CD4-positive, alpha-beta T cell treated with Interleukin-12 subunit alpha and Interleukin-12 subunit beta, for 1 hour (primary cell): ENCODE measurements at regions not wholly inside any gene's neighbourhood (a gene's known extent, or its start where the extent isn't known, plus 50 kb on each side); places are given as distances from the start of the nearest gene placed in this dataset.

ENCODE experiments used
- DNase-seq: peaks from one replicate; pipeline ENCODE4 v3.0.0-alpha.2; 2020

DNA sequence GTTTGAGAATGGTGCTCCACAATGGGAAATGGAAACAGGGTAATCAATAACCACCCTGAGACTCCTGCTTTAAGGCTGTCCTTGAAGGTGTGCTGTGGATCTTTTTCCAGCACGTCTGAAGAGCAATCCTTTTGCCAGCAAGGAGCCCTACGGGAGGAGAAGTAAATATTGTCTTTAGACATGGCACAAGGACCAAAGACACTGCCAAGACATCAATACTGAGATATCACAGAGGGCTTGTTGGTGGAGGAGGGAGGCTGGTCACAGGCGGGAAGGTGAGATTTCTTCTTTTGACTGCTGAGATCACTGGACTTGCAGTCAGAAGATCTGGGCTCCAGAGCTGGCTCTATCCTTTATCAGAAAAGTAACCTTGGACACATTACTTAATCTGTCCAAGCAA is 135.0 kb upstream of the ZNF462 start:
- DNase-seq, result no peak

DNA sequence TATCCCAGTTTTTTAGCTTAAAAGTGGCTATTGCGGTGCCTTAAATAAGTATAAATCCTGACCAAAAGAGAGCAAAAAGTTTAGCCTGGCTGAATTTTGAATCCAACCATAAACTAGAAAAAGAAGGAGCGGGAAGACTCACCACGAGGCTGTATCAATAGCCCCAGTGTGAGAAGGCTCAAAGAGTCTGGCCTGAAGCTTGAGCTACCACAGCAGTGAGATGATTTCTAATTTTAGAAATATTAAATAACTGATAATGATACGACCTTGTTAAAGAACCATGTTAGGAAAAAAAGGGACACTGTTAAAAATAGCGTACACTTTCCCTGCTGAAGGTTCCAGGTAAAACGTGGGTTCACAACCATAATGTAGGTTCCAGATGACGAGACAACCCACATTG is 134.1 kb upstream of the ZNF462 start:
- DNase-seq, result no peak

DNA sequence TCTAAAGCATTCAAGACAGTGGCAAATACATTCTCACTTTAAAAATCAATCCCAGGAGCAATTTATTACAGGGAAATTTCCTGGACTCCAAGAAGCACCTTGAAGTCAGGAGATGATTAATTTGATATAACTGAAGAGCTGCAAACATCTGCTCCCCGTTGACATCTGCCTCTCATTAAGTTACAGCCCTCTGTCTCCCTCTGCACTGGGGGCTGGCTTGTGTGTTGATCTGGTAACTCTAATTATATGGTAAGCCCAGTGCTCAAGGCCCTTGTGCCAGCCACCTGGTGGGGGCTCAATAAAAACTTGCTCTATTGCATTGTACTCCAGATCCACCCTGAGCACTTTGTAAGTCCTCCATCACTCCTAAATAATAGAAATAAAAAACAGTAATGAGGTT is 131.1 kb upstream of the ZNF462 start:
- no peak for DNase-seq

DNA sequence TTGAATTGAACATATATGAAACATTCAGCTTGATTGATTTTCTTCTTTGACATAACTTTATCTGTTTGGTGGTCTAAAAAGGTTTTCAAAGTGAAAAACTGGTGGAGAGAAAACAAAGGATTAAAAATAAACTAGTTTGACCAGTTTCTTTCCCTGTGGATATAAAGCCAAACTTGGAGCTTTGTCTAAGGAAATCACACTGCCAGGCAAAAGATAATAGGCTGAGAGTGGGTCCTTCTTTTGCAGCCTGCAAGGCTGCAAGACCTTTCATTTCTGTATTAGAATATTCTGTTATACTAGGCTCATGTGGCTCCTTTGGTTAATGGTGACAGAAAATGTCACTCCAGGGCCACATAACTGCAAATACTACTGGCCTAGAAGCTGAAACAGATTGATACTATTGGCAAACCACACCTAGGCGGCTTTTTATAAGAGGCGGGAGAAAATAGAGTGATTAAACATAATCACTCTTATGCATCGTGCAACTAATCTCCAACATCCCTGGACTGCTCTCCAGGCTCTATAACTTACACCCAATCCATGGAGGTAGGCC is 129.1 kb upstream of the ZNF462 start:
- no peak for DNase-seq

DNA sequence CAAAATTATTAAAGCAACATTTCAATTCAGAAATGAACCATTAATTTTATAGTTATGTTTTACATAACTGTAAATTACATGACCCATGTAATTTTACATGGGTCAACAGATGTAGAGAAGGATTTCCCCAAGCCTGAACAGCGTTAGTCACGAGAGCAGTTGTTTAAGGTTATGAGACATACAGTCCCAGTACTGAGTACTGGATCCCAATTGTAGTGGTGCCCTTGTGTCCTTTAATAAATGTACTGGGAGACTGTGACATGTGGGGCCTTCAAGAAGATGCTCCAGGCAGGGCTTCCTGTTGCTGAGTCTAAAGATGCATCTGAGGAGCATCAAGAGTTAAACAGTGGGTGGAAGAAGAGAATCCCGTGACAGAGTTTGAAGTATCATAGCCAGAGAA is 125.5 kb upstream of the ZNF462 start:
- DNase-seq, result no peak

DNA sequence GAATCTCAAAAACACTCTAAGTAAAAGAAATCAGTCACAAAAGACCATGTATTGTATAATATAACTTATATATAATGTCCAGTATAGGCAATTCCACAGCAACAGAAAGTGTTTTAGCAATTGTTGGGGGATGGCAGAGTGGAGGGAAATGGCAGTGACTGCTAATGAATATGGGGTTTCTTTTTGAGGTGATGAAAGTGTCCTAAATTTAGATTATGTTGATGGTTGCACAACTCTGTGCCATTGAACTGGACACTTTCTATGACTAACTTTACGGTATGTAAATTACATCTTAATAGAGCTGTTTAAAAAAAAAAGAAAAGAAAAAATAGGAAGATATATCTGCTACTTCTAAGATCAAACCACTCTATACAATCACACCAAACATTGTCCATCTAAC is 124.9 kb upstream of the ZNF462 start:
- DNase-seq, result no peak

DNA sequence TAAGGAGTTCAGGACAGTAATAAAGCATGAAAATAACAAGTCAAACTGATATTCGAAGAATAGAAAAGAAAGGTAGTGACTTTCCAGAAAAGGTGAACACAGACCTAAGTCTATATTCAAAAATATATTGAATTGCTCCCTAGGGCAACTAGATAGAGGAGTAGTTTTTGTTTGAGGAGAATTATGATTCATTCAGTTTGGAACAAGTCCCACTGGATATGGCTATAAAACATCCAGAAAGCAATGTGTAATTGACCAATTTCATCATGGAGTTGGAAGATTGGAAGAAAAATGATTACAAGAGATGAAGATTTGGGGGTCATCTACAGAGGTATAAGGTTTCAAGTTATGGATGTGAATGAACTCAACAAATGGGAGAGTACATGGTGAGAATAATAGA is 117.5 kb upstream of the ZNF462 start:
- DNase-seq, result no peak

DNA sequence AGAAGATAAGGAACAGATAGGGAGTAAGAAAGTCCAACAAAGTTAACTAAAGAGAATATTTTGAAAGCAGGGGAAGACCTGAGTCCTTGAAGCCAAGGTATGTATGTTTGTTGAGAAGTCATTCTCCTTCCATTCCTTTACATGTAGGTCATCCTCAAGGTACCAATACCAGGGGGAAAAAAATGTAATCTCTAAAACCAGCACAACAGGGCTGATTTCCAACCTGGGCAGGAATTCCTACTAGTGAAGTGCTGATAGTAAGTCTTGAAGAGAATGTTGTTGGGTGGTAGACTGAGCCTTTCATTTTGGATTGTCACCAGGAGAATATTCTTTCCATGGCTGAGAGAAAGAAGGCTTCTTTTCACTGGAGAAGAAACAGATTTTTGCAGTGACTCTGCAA is 117.1 kb upstream of the ZNF462 start:
- DNase-seq, result no peak

DNA sequence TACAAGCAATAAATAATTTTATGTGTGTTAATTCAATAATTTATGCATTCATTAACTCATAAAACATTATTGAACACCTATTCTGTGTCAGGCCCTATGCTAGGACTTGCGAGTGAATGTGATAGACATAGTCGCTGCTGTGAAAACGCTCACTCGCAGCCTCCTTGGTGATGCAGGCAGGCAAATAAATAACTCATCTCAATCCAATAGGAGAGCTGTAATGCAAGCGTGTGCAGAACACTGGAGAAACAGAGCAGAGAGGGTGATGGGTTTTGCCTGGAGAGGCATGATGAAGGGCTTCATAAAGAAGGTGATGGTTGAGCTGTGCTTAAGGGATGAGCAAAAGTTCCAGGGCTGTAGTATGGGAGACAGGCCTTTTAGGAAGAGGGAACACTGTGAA is 111.3 kb upstream of the ZNF462 start:
- DNase-seq, result no peak

DNA sequence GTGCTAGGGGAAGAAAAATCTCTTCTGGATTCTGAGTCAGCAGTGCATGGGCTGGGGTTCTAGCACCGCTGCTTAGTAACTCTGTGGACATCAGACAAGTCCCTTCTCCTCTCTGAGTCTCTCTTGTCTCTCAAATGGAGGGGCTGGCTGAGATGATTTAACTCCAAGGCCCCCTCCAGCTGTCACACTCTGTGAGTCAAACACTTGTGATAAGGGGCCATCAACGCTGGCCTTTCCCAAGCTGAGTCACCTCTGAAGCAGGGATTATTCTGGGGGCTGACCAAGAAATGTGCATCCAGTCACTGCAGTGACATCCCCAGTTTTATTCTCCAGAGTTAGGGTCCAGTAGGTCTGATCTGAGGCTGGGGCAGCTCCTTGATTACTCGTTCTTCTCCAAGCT is 110.4 kb upstream of the ZNF462 start:
- DNase-seq, result no peak

DNA sequence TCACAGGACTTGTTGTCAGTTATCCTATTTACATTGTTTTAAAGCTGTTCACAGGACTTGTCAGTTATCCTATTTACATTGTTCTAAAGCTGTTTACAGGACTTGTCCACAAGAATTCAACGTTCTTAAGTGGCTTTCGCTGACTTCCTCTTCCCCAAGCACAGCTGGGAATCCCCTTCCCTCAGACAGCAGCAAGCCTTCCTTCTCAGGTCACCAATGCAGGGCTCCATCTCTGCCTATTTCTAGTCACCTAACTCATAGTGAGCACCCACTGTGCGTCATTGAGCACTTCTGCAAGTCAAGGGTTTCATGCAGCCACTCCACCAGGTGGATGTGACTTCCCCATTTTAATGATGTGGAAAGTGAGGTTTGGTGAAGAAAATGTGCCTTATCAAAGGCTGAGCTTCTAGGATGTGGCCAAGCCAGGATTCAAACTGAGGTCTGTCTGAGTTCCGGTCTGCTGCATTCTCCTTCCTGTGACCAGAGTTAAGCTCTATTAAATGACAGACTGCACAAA is 109.8 kb upstream of the ZNF462 start:
- DNase-seq, result peak; percentile 0

DNA sequence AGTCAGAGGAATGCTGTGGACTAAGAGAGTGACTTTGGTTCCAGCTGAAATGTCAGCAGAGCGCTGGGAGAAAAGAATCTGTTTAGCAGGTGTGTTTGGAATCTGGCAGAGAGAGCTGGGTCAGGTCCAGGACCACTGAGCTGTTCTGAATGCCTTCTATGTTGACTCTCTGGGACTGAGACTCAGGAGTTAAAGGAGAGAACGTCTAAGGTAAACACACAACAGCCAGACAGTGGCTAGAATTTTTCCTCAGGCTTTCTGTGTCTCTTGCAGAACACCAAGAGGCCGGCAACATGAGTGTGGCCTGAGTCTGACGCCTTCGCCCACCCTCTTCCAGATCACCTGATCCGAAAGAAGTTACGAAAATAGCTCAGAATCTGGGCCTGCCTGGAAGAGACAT is 107.2 kb upstream of the ZNF462 start:
- no peak for DNase-seq

DNA sequence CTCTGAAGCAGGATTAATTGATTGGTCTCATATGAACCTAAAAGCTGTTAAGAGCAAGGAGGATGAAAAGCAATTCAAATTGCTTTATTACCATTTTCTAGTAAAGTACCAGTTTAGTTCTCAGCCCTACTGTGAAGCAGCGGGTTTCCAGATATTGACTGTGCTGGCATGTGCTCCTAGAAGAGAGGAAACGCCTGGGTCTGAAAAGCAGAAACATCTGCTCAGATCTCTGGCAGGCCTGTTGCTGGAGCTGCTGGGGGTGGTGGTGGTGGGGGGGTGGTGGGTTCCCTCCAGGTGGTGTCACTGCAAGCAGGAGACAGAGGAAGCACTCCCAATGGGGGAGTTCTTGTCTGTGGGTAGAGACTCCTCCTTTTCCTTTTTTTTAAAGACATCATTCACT is 105.5 kb upstream of the ZNF462 start:
- DNase-seq, result no peak

DNA sequence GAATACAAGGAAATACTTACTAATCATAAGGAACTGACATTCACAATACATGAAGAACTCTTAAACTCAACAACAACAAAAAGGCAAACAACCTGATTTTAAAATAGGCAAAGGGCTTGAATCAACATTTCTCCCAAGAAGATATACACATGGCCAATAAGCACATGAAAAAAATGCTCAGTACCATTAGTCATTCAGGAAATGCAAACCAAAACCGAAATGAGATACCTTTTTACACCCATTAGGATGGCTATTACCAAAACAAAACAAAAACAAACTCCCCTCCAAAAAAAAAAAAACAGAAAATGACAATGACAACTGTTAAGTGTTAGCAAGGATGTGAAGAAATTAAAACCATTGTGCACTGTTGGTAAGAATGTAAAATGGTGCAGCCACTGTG is 104.1 kb upstream of the ZNF462 start:
- DNase-seq, result no peak

DNA sequence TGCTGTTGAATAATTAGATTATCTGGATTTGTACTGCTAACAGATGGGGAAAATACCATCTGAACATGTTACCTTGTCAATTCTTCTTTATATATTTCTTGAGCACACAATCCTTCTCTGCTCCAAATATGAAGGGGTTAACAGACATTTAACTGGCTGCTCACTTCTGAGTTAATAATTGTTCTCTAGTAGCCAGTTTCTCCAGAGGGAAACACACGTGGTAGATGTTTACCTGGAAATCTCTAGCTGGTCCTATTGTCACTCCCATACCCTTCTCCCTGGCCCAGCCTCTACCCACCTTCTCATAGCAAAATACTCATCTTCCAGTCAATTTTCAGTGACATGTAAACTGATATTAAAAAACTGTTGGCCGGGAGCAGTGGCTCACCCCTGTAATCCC is 101.5 kb upstream of the ZNF462 start:
- no peak for DNase-seq

DNA sequence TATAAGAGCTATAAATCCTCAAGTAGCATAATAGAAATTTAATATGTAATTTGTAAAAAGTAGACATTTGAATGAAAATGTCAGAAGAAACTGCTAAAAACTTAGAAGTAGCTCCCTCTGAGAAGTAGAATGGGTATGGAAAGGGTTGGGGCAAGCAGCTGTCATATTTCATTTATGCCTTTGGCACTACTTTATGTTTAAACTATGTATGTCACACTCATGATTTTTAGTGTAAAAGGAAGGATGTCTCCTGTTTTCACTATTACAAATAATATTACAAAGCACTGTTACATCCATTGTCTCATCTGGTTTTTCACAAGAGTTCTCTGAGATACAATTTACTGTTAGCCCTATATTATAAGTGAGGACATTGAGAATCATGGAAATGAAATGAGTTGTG is 96.3 kb upstream of the ZNF462 start:
- DNase-seq, result no peak

DNA sequence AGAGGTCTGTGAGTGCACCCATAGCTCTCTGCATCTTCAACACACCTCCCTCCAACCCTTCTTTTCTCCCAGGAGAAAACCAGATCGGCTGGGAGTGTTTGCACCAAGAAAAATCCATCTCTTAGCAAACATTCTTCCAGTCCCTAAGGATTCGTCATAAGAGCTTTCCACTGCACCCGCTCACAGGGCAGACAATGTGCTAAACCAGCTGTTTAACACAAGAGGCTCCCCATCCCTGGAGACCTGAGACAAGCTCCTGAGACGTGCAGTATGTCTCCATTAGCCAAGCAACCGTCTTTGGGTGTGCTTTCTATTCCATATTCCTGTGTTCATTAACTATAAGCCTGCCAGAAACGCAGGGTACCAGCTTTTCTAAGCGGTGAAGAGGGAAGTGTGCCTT is 93.6 kb upstream of the ZNF462 start:
- no peak for DNase-seq

DNA sequence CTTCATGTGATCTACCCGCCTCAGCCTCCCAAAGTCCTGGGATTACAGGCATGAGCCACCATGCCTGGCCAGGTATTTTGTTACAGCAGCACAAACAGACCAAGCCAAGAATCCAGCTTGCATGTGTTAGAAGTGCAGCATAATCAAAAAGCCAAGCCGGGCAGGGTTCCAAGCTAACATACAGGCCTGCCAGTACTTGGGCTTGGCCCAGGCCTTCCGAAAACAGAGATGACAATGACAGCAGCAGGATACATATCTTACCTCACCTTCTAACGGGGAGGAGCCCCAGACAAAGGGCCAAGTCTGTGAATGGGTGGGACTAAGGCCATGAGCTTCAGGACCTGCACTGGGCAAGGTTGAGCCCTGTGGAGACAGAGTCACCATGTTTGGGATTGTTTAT is 91.4 kb upstream of the ZNF462 start:
- DNase-seq, result no peak

DNA sequence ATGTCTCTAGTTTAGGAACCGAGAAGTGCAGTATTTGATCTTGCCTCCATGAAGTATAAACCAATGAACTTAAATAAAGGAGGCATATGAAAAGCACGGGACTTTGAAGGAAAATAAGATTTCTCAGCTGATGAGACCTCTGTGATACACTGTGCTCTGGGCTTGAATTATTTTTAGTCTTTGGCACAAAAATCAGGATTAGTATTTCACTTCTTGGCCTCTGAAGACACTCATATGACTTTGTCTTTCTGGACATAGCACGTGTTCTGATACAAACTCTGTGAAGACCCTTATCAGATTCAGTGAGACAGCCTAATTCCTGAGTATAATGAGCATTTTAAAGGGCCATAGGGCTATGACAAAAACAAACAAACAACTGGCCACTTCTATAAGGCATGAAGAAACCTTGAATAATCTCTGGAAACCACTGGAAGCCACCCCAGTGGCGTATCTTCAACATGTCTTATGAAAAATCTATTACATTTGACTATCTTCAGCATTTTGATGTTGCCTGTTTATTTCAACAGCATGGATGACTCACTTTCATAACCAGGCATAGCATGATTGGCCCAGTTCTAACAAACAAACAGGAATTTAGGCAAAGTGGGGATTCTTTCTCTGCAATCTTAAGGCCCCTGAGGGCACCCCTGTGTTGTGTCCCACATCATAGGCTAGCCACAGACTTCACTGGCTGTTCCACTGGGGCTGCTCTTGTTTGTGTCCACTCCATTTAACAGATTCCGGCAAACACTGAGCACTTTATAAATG is 90.3 kb upstream of the ZNF462 start:
- no peak for DNase-seq

DNA sequence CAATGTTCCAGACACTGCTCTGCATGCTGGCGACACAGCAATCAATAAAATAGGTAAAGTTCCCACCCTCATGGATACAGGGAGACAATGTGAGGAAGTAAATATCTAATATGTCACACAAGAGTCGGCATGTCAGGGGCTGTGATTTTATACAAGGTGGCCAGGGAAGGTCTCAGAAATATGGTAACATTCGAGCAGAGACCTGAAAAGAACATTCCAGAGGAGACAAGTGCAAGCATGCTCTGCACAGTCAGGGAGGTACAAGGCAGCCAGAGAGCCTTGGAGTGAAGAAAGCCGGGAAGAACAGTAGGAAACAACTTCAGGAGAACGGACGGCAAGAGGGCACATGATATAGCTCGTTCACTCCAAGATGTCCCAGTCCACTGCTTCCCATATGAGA is 89.2 kb upstream of the ZNF462 start:
- DNase-seq, result no peak

DNA sequence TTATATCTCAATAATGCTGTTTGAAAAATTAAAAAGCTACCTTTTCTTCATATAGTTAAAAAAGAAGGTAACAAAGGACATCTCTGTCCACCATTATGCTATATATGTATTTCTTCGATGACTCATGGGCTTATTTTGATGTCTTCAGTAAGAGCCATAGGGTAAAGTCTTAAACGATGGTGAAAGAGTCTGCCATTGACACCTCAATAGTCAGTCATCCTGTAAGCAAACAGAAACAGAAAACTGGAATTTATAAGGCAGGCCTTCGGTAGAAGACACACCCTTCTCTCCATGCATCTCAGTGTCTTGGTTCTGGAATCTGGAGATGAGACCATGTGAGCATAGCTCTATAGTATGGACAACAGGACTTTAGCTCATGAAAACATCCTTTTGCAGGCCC is 87.0 kb upstream of the ZNF462 start:
- DNase-seq, result no peak

DNA sequence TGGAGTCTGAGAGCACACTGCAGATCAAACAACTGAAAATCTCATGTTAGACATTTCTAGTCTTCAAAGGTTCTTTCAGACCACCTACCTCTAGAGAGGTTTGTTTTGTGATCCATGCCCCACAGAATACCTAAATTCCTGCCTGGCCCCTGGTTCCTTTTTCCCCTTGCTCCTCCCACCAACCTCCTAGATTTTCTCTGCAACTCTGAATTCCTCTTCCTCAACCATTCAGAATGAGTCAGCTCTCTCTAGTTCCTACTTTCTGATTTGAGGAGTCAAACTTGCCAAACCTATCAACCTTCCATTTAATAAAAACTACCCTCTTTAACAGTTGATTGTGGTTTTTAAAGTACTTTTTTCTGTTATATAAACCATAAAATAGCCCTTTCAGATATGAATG is 83.2 kb upstream of the ZNF462 start:
- DNase-seq, result no peak

DNA sequence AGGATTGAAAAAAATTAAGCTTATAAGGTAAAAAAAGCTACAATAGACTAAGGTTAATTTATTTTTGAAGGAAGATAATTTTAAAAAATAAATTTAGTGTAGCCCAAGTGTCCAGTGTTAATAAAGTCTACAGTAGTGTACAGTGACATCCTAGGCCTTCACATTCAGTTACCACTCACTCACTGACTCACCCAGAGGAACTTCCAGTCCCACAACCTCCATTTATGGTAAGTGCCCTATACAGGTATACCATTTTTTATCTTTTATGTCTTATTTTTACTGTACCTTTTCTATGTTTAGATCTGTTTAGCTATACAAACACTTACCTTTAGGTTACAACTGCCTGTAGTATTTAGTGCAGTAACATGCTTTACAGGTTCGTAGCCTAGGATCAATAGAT is 79.8 kb upstream of the ZNF462 start:
- DNase-seq, result no peak

DNA sequence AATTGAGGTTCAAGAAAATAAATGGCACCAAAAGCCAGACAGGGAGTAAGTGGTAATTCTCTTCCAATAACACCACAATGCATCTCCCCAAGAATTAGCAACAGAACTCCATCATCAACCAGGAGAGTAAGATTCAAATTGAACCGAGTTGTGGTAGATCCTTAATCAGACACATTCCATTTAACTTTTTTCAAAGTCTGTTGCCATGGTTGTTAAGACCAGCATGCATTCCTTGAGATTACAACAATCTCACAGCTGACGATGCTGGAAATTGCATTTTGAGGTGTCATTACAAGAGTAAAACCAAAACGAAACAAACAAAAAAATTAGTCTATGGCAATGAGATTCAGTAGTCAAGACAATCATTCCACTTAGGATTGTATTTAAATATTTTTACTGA is 78.9 kb upstream of the ZNF462 start:
- no peak for DNase-seq

DNA sequence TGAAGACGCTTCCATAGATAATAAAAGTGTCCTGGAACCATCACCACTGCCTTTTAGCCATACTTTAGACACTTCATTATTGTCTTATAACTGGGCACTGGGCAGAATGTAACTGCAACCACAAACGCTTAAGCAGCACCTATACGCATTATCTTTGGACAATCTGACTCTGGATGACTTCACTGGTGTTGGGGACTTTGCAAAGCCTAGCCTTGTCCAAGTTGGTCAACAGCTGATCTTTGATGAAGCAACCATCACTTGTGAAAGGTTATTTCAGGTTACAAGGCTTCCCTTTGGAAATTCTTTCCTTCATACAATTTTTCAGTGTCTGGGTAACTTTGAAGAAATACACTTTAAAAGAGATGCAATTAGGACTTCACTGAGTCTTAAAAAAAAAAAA is 77.8 kb upstream of the ZNF462 start:
- no peak for DNase-seq
